ENCODE measurements at regions not wholly inside any gene's neighbourhood (a gene's known extent, or its start where the extent isn't known, plus 50 kb on each side); places are given as distances from the start of the nearest gene placed in this dataset.

DNA sequence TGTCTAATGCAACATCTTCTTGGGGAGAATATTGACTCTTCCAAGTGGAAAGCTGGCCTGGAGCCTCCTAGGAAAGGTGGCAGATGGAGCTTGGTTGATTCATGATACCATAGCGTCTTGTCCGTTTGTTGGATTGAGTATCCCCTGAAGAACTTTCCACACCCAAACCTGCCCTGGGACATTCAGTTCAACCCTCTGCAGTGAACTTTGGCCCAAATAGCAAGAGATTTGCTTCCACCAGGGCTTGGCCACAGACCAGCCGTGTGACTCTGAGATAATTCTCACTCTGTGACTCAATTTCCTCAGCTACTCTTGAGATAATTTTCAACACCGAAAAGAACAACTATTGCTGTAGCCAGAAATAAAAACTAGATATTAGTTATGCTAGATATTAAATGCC lies 108.0 kb upstream of the RAD23B start:
- no peak for ATAC-seq (ENCODE audit: insufficient number of reproducible peaks, low FRiP score, low read depth)
- TF ChIP-seq, protein P1, sequence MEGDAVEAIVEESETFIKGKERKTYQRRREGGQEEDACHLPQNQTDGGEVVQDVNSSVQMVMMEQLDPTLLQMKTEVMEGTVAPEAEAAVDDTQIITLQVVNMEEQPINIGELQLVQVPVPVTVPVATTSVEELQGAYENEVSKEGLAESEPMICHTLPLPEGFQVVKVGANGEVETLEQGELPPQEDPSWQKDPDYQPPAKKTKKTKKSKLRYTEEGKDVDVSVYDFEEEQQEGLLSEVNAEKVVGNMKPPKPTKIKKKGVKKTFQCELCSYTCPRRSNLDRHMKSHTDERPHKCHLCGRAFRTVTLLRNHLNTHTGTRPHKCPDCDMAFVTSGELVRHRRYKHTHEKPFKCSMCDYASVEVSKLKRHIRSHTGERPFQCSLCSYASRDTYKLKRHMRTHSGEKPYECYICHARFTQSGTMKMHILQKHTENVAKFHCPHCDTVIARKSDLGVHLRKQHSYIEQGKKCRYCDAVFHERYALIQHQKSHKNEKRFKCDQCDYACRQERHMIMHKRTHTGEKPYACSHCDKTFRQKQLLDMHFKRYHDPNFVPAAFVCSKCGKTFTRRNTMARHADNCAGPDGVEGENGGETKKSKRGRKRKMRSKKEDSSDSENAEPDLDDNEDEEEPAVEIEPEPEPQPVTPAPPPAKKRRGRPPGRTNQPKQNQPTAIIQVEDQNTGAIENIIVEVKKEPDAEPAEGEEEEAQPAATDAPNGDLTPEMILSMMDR (IDR thresholded peaks at IDR 0.05), result no peak
- DNase-seq (ENCODE audit: low spot score), result no peak

GRCh38 chr9:107175816-107176435 lies 107.2 kb upstream of the RAD23B start:
- H3K4me1 ChIP-seq (ENCODE audit: control insufficient read depth in 1 of 2, low read depth in 2 of 2), result no peaks in the 10 kb centered on the region
- H3K27ac ChIP-seq, result no peak overlapping the region
- ATAC-seq (ENCODE audit: insufficient number of reproducible peaks, low FRiP score, low read depth) (no peak), DNase-seq (ENCODE audit: low spot score) (no peak)
- no peak overlapping the region for H3K4me3 ChIP-seq
- H3K9me3 ChIP-seq, result no peaks in the 10 kb centered on the region
- H3K36me3 ChIP-seq, result no peaks in the 10 kb centered on the region
- TF ChIP-seq, protein P1 (IDR thresholded peaks at IDR 0.05), result no peak
- H3K27me3 ChIP-seq (replicated peaks; ENCODE audit: insufficient read depth), result no peaks in the 10 kb centered on the region

More for the DNA sequence above, 108.0 kb upstream of the RAD23B start:
- no peak overlapping the region for H3K27ac ChIP-seq
- no peaks in the 10 kb centered on the region for H3K27me3 ChIP-seq (replicated peaks; ENCODE audit: insufficient read depth)
- no peaks in the 10 kb centered on the region for H3K36me3 ChIP-seq
- H3K4me3 ChIP-seq, result no peak overlapping the region
- H3K4me1 ChIP-seq (ENCODE audit: control insufficient read depth in 1 of 2, low read depth in 2 of 2), result no peaks in the 10 kb centered on the region
- no peaks in the 10 kb centered on the region for H3K9me3 ChIP-seq

GRCh38 chr9:107176436-107177151 lies 106.5 kb upstream of the RAD23B start:
- ATAC-seq (ENCODE audit: insufficient number of reproducible peaks, low FRiP score, low read depth) (no peak), DNase-seq (ENCODE audit: low spot score) (no peak)
- Histone ChIP-seq H3K9me3 (no peaks in the 10 kb centered on the region), H3K4me3 (no peak overlapping the region), H3K27me3 (replicated peaks; ENCODE audit: insufficient read depth) (no peaks in the 10 kb centered on the region), H3K4me1 (ENCODE audit: control insufficient read depth in 1 of 2, low read depth in 2 of 2) (no peaks in the 10 kb centered on the region), H3K27ac (no peak overlapping the region), H3K36me3 (no peaks in the 10 kb centered on the region)
- TF ChIP-seq, protein P1 (IDR thresholded peaks at IDR 0.05), result no peak

DNA sequence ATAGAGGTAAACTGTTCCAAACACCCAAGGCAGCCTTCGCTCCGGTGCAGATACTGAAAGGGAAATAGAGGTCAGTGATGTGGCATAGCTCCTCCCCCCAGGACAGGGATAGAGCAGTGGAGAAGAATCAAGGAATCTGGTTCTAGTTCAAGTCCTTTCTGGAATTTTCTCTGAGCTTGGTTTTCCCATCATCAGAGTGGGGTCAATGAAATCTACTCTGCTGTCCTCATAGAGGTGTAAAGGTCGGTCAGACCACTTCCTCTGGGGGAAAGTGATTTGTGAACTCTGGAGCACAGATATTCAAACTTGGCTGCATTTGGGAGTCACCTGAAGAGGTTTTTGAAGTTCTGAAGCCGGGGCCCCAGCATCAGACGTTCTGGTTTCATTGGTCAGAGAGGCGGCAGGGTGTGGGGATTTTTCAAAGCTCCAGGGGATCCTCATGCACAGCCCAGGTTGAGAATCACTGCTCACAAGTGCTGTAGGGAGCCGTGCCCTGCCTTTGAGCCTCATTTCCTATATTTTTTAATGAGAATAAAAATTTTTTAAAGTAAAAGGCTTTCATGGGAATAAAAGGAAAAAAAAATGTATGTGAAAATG lies 105.7 kb upstream of the RAD23B start:
- ATAC-seq (ENCODE audit: insufficient number of reproducible peaks, low FRiP score, low read depth), result no peak
- Histone ChIP-seq H3K27ac (no peak overlapping the region), H3K36me3 (no peaks in the 10 kb centered on the region), H3K4me3 (no peak overlapping the region), H3K27me3 (replicated peaks; ENCODE audit: insufficient read depth) (no peaks in the 10 kb centered on the region), H3K4me1 (ENCODE audit: control insufficient read depth in 1 of 2, low read depth in 2 of 2) (no peaks in the 10 kb centered on the region), H3K9me3 (no peaks in the 10 kb centered on the region)
- no peak for DNase-seq (ENCODE audit: low spot score)
- TF ChIP-seq, protein P1 (IDR thresholded peaks at IDR 0.05), result no peak

GRCh38 chr9:107177857-107178256 lies 105.2 kb upstream of the RAD23B start:
- Histone ChIP-seq H3K4me1 (ENCODE audit: control insufficient read depth in 1 of 2, low read depth in 2 of 2) (no peaks in the 10 kb centered on the region), H3K9me3 (no peaks in the 10 kb centered on the region), H3K36me3 (no peaks in the 10 kb centered on the region), H3K27ac (no peak overlapping the region), H3K4me3 (no peak overlapping the region), H3K27me3 (replicated peaks; ENCODE audit: insufficient read depth) (no peaks in the 10 kb centered on the region)
- ATAC-seq (ENCODE audit: insufficient number of reproducible peaks, low FRiP score, low read depth) (no peak), DNase-seq (ENCODE audit: low spot score) (no peak)
- TF ChIP-seq, protein P1 (IDR thresholded peaks at IDR 0.05), result no peak

All from thoracic aorta (tissue), 2 donors.